T-cell (primary cell): ENCODE measurements at regions not wholly inside any gene's neighbourhood (a gene's known extent, or its start where the extent isn't known, plus 50 kb on each side); places are given as distances from the start of the nearest gene placed in this dataset.
"Not testable (repeated sequence)": the region's sequence is repeated elsewhere in the genome, so short reads cannot be mapped to it uniquely, and the experiment has no call there.

ENCODE experiments used
- ATAC-seq, 4 experiments: fragments of 200-7000 bp in 3 of 4; fragments of 150-1000 bp in 1 of 4; cut with Tn5 transposase; replicated peaks in 1 of 4; 1 replicate in 3 of 4; 2 replicates in 1 of 4; pipeline ENCODE4 v1.10.0; 2021; ENCODE audit warnings: moderate library complexity in 3 of 4, mild to moderate bottlenecking in 2 of 4, moderate number of reproducible peaks in 1 of 4
- CTCF ChIA-PET, 2 donors: fragments of 300-600 bp; sonication (Branson Sonifier 250); formaldehyde crosslinking; loops; one replicate each; lab custom pipeline; 2022; ENCODE audit warnings: antibody characterized with exemption in 2 of 2; lab: Charles Lee
- POLR2A ChIA-PET, 2 donors: fragments of 300-600 bp; sonication (Branson Sonifier 250); formaldehyde crosslinking; loops; one replicate each; lab custom pipeline; 2022; ENCODE audit warnings: antibody characterized with exemption in 2 of 2; lab: Charles Lee
- DNase-seq, 35 experiments: peaks; one replicate each; pipeline versions ENCODE4 v3.0.0 to v3.0.0-alpha.2; 2013 to 2023
- H3K27ac ChIP-seq: one replicate; pipeline ENCODE4 v1.5.1; 2013; ENCODE audit warnings: low read length
- H3K27me3 ChIP-seq, 2 experiments: replicated peaks in 1 of 2; 1 replicate in 1 of 2; 2 replicates in 1 of 2; pipeline versions ENCODE4 v1.6.1 to v1.7.0; 2013; ENCODE audit warnings: low read length in 1 of 2, mixed read lengths in 1 of 2; ENCODE audit not compliant: control insufficient read depth in 2 of 2, insufficient read depth in 2 of 2; ENCODE audit errors: extremely low read depth in 1 of 2
- H3K36me3 ChIP-seq, 2 donors: 1 replicate in 1 of 2; 2 replicates in 1 of 2; pipeline versions ENCODE4 v1.6.1 to v1.7.0; 2013; ENCODE audit warnings: low read length in 1 of 2; ENCODE audit not compliant: control insufficient read depth in 2 of 2, insufficient read depth in 1 of 2; ENCODE audit errors: extremely low read depth in 1 of 2
- H3K4me1 ChIP-seq, 2 experiments: 1 replicate in 1 of 2; 2 replicates in 1 of 2; pipeline versions ENCODE4 v1.6.1 to v1.7.0; 2013; ENCODE audit warnings: low read length in 2 of 2, mixed read lengths in 1 of 2; ENCODE audit not compliant: insufficient read depth in 2 of 2, control insufficient read depth in 1 of 2; ENCODE audit errors: extremely low read depth in 1 of 2
- H3K4me3 ChIP-seq, 2 donors: 1 replicate in 1 of 2; 2 replicates in 1 of 2; pipeline versions ENCODE4 v1.5.1 to v1.7.0; 2013; ENCODE audit warnings: mild to moderate bottlenecking in 2 of 2, low read length in 1 of 2, moderate library complexity in 1 of 2; ENCODE audit not compliant: control insufficient read depth in 1 of 2; ENCODE audit errors: extremely low read depth in 1 of 2
- H3K9me3 ChIP-seq: 2 replicates; pipeline ENCODE4 v1.7.0; 2013
- H3K27ac Mint-ChIP-seq, 2 donors: one replicate each; pipeline ENCODE4 v1.8.0; 2020 to 2021; ENCODE audit warnings: mild to moderate bottlenecking in 2 of 2, mixed read lengths in 2 of 2
- H3K27me3 Mint-ChIP-seq, 2 donors: one replicate each; pipeline ENCODE4 v1.8.0; 2021 to 2022; ENCODE audit warnings: mixed read lengths in 2 of 2
- H3K36me3 Mint-ChIP-seq: one replicate; pipeline ENCODE4 v1.8.0; 2021; ENCODE audit warnings: mixed read lengths
- H3K4me1 Mint-ChIP-seq, 3 donors: one replicate each; pipeline ENCODE4 v1.8.0; 2020 to 2022; ENCODE audit warnings: mixed read lengths in 3 of 3, mild to moderate bottlenecking in 1 of 3
- H3K4me3 Mint-ChIP-seq, 3 donors: one replicate each; pipeline ENCODE4 v1.8.0; 2020 to 2022; ENCODE audit warnings: mild to moderate bottlenecking in 3 of 3, mixed read lengths in 3 of 3, moderate library complexity in 3 of 3
- H3K9me3 Mint-ChIP-seq, 3 donors: one replicate each; pipeline ENCODE4 v1.8.0; 2020 to 2022; ENCODE audit warnings: mixed read lengths in 3 of 3
- WGBS: methylation state at CpG from one replicate; pipeline ENCODE4 v1.1.5; 2013; ENCODE audit warnings: missing lambda C conversion rate; ENCODE audit not compliant: insufficient coverage; 5-methylcytosine and 5-hydroxymethylcytosine counted together

DNA sequence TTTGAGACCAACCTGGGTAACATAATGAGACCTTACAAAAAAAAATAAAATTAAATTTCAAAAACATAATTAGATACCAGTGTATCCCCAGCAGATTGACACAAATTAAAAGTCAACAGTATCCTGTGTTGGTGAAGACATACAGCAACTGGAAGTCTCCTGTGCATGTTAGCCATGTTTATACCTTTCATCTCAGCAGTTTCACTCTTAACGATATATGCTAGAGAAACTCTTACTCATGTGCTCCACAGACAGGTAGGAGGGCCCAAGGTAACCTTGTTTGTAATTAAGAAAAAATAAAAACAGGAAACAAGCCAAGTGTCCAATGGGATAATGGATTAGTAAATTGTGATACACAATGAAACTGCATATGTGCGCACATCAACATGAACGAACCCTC, 50.1 kb upstream of the N4BP3 start:
- Histone ChIP-seq H3K27ac (no peak overlapping the region), H3K4me3 (no peak overlapping the region), H3K4me1 (peaks cover 2 to 13% of the 10 kb centered on the region in 2 experiments), H3K36me3 (no peaks in the 10 kb centered on the region), H3K27me3 (peaks cover 0 to 13% of the 10 kb centered on the region in 2 experiments), H3K9me3 (no peaks in the 10 kb centered on the region)
- H3K36me3 Mint-ChIP-seq, result no peaks in the 10 kb centered on the region
- H3K27ac Mint-ChIP-seq, result no peak overlapping the region
- DNase-seq (no peak), ATAC-seq (no peak)
- no peaks in the 10 kb centered on the region for H3K9me3 Mint-ChIP-seq
- whole genome bisulfite sequencing, result no CpG with 5 or more reads among the region's 3 CpGs
- peaks cover 6 to 18% (median 9%) of the 10 kb centered on the region in 3 donors for H3K4me1 Mint-ChIP-seq
- POLR2A ChIA-PET, result no interaction called here
- CTCF ChIA-PET, result interaction anchor here in 1 of 2 donors (1.0 kb wide), 1 partner anchor 118 kb away, joined by 15 read pairs; no protein-coding TSS in a partner anchor
- H3K4me3 Mint-ChIP-seq, result no peak overlapping the region
- peaks cover 0 to 3% of the 10 kb centered on the region in 2 donors for H3K27me3 Mint-ChIP-seq

DNA sequence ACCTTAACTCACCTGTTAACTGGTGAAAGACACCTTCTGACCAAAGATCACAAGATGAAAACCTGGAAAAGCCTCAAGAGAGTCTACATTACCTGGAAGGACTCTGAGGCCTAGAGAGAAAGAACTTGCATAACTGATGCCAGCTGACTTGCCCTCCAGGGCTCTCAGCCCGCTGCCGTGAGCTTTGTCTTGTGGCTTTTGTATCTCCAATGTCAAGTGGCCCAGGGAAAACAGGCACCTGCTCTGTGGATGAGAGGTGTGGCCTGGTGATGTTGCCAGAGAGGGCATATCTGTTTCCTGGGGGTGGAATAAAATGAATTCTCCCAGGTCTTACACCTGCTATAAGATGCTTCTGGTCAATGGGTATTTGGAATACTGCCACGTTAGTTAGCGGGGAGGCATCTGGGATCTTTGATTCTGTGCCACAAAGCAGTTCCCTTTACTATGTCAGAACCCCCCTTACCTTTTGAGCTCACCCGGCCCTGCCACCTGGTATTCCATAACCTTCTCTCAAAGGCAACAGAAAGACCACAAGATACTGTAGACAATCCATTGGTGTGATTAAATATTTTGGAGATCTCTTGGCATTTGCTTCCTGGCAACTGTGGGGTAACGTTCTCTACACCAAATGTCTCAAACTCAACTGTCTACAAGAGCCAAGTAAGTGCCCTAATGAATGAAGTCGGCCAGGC, 54.9 kb upstream of the N4BP3 start:
- Mint-ChIP-seq H3K36me3 (no peaks in the 10 kb centered on the region), H3K4me3 (no peak overlapping the region), H3K9me3 (no peaks in the 10 kb centered on the region), H3K27me3 (no peaks in the 10 kb centered on the region), H3K27ac (no peak overlapping the region), H3K4me1 (peaks cover 2 to 9% (median 3%) of the 10 kb centered on the region in 3 donors)
- POLR2A ChIA-PET, result no interaction called here
- CTCF ChIA-PET, result no interaction called here
- Histone ChIP-seq H3K4me1 (peaks cover 0 to 7% of the 10 kb centered on the region in 2 experiments), H3K27ac (no peak overlapping the region), H3K9me3 (no peaks in the 10 kb centered on the region), H3K27me3 (peaks cover 0 to 13% of the 10 kb centered on the region in 2 experiments), H3K4me3 (no peak overlapping the region), H3K36me3 (no peaks in the 10 kb centered on the region)
- DNase-seq (no peak), ATAC-seq (no peak)
- WGBS, result no CpG with 5 or more reads among the region's 7 CpGs

DNA sequence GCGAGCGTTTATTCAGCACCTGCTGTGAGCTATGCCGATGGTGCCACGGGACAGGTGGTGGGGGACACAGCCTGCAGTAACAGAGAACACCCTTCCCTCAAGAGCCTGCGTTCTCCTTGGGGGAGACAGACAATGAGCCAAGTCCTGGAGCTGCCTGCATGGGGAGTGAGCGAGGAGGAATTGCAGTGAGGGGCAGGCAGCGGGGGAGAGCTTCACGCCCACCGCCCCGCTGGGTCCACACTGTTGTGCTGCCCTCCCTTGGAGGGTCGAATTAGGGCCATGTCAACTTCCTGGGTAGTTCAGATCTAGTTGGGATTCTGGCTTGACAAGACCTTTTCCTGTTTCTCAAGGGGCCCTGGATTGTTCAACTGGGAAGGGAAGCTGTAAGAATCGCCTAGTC, 55.5 kb upstream of the N4BP3 start:
- H3K27ac ChIP-seq, result no peak overlapping the region
- DNase-seq (no peak), ATAC-seq (no peak)
- H3K36me3 ChIP-seq, result no peaks in the 10 kb centered on the region
- 87% methylated on average over 10 of the region's 12 CpGs for WGBS
- peaks cover 2 to 9% (median 3%) of the 10 kb centered on the region in 3 donors for H3K4me1 Mint-ChIP-seq
- ChIA-PET POLR2A (no interaction called here), CTCF (no interaction called here)
- peaks cover 0 to 7% of the 10 kb centered on the region in 2 experiments for H3K4me1 ChIP-seq
- no peaks in the 10 kb centered on the region for H3K27me3 Mint-ChIP-seq
- H3K27ac Mint-ChIP-seq, result no peak overlapping the region
- no peaks in the 10 kb centered on the region for H3K9me3 ChIP-seq
- H3K4me3 Mint-ChIP-seq, result no peak overlapping the region
- no peaks in the 10 kb centered on the region for H3K36me3 Mint-ChIP-seq
- no peak overlapping the region for H3K4me3 ChIP-seq
- H3K27me3 ChIP-seq, result peaks cover 0 to 13% of the 10 kb centered on the region in 2 experiments
- no peaks in the 10 kb centered on the region for H3K9me3 Mint-ChIP-seq

DNA sequence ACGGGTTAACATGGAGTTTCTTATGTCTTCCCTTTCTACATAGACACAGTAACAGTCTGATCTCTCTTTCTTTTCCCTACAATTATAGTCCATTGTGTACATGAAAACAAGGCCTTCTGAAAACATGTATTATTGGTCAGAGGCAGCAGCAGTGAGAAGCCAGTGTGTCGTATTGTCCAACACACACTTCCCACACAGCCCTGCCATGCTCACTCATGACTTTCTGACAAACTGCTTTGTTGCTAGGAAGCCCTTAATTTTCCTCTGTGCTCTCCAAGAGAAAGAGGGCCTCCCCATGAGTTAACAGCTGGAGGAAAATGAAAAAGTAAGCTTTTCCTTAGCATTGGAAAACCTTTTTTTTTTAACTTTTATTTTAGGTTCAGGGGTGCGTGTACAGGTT, 56.4 kb upstream of the N4BP3 start:
- DNase-seq, result no peak
- H3K9me3 ChIP-seq, result no peaks in the 10 kb centered on the region
- Mint-ChIP-seq H3K4me1 (peaks cover 0 to 1% (median 0%) of the 10 kb centered on the region in 3 donors), H3K27me3 (no peaks in the 10 kb centered on the region), H3K27ac (no peak overlapping the region), H3K36me3 (no peaks in the 10 kb centered on the region), H3K4me3 (no peak overlapping the region), H3K9me3 (no peaks in the 10 kb centered on the region)
- peaks cover 0 to 2% of the 10 kb centered on the region in 2 experiments for H3K4me1 ChIP-seq
- no peaks in the 10 kb centered on the region for H3K36me3 ChIP-seq
- no peak overlapping the region for H3K4me3 ChIP-seq
- CTCF ChIA-PET, result no interaction called here
- no peak for ATAC-seq
- no peak overlapping the region for H3K27ac ChIP-seq
- POLR2A ChIA-PET, result no interaction called here
- peaks cover 0 to 13% of the 10 kb centered on the region in 2 experiments for H3K27me3 ChIP-seq
- WGBS, result 83% methylated on average over 1 of the region's 3 CpGs

DNA sequence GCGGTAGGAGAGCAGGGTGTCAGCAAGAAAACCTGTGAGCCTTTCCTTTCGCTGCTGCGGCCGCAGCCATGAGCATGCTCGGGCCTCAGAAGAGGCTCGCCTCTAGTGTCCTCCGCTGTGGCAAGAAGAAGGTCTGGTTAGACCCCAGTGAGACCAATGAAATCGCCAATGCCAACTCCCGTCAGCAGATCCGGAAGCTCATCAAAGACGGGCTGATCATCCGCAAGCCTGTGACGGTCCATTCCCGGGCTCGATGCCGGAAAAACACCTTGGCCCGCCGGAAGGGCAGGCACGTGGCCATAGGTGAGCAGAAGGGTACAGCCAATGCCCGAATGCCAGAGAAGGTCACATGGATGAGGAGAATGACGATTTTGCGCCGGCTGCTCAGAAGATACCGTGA, 57.8 kb upstream of the N4BP3 start:
- H3K9me3 ChIP-seq, H3K36me3 ChIP-seq, H3K4me1 ChIP-seq, H3K4me3 ChIP-seq, H3K27me3 Mint-ChIP-seq, ATAC-seq, H3K27ac Mint-ChIP-seq, H3K4me1 Mint-ChIP-seq, H3K36me3 Mint-ChIP-seq, POLR2A ChIA-PET, H3K27me3 ChIP-seq, CTCF ChIA-PET, DNase-seq, H3K4me3 Mint-ChIP-seq, H3K27ac ChIP-seq, H3K9me3 Mint-ChIP-seq: not testable (repeated sequence)
- 93% methylated on average over 24 of the region's 24 CpGs for WGBS

DNA sequence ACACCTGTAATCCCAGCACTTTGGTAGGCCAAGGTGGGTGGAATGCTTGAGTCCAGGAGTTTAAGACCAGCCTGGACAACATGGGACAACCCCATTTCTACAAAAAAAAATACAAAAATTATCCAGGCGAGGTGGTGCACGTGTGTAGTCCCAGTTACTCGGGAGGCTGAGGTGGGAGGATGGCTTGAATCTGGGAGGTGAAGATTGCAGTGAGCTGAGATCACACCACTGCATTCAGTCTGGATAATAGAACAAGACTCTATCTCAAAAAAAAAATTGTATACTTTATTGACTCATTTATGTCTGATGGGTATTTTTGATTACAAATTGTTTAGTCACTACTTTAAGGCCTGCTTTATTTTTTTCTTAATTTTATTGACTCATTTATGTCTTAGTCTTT, 56.0 kb upstream of the PROP1 start:
- DNase-seq, H3K4me3 Mint-ChIP-seq, ATAC-seq, H3K4me1 ChIP-seq, H3K27ac ChIP-seq, H3K9me3 Mint-ChIP-seq, POLR2A ChIA-PET, H3K9me3 ChIP-seq, H3K27me3 Mint-ChIP-seq, H3K36me3 ChIP-seq, CTCF ChIA-PET, H3K27me3 ChIP-seq, H3K4me3 ChIP-seq, H3K27ac Mint-ChIP-seq, H3K36me3 Mint-ChIP-seq, H3K4me1 Mint-ChIP-seq: not testable (repeated sequence)
- no CpG with 5 or more reads among the region's 3 CpGs for WGBS

DNA sequence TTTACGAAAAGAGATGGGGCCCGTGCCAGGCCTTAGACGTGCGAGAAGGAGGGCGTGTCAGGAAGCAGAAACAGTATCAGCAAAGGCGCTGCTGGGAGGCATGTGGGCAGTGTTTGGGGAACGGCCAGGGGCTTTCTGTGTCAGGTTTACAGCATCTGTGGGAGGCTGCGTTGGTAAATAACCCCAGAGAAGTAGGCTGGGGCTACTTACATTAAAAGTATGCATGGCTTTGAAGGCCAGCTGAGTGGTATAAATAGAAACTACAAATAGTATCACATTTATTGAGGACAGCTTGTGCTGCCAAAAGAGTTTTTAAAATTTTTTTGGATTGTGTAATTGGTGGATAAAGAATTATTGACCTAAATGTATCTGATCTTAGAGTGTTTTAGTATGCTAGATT, 54.8 kb upstream of the PROP1 start:
- WGBS, result no CpG with 5 or more reads among the region's 8 CpGs
- DNase-seq, H3K9me3 ChIP-seq, H3K4me3 Mint-ChIP-seq, ATAC-seq, H3K27ac ChIP-seq, H3K9me3 Mint-ChIP-seq, POLR2A ChIA-PET, H3K27me3 ChIP-seq, H3K27me3 Mint-ChIP-seq, H3K4me1 ChIP-seq, H3K36me3 ChIP-seq, H3K36me3 Mint-ChIP-seq, H3K27ac Mint-ChIP-seq, CTCF ChIA-PET, H3K4me1 Mint-ChIP-seq, H3K4me3 ChIP-seq: not testable (repeated sequence)
